ENCODE measurements at regions not wholly inside any gene's neighbourhood (a gene's known extent, or its start where the extent isn't known, plus 50 kb on each side); places are given as distances from the start of the nearest gene placed in this dataset.

DNA sequence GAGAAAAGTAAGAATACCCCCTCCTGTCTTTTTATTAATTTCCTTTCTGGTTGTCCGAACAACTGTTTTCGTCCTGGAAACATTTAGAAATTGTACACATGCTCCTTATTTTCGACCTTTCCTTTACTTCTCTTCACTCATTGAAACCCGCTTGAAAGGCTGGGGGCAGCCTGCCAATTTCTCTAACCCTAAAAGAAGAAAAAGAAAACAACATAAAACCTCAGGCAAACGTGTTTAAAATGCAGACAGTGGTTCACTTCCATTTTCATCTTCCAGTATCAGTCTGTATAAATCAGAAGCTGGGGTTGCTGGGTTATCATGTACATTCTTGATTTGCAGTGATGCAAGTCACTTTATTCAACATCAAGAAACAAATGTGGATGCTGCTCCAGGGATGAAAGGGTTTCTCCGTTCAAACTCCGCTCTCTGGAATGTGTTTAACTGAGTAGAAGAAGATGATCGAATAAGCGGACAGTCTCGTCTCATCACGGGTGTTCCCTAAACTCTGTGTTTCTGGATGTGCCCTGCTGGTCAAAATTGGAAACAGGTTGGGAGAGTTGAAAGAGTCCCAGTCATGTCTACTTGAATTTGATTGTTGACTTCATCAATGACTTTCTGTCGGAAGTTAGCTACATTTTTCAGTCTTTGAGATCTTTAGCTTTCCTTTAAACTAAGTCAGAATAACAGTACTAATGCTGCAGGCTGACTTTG is 1042.2 kb downstream of the BCL11B start:
- TF ChIP-seq CTCF (IDR thresholded peaks at IDR 0.05) (no peak), POLR2A (IDR thresholded peaks at IDR 0.05) (no peak), POLR2AphosphoS5 (IDR thresholded peaks at IDR 0.05) (no peak)
